ENCODE measurements at regions not wholly inside any gene's neighbourhood (a gene's known extent, or its start where the extent isn't known, plus 50 kb on each side); places are given as distances from the start of the nearest gene placed in this dataset.
A peak's percentile ranks its signal among the peaks of the same experiment; 100 is the strongest.
"Not testable (repeated sequence)": the region's sequence is repeated elsewhere in the genome, so short reads cannot be mapped to it uniquely, and the experiment has no call there.

DNA sequence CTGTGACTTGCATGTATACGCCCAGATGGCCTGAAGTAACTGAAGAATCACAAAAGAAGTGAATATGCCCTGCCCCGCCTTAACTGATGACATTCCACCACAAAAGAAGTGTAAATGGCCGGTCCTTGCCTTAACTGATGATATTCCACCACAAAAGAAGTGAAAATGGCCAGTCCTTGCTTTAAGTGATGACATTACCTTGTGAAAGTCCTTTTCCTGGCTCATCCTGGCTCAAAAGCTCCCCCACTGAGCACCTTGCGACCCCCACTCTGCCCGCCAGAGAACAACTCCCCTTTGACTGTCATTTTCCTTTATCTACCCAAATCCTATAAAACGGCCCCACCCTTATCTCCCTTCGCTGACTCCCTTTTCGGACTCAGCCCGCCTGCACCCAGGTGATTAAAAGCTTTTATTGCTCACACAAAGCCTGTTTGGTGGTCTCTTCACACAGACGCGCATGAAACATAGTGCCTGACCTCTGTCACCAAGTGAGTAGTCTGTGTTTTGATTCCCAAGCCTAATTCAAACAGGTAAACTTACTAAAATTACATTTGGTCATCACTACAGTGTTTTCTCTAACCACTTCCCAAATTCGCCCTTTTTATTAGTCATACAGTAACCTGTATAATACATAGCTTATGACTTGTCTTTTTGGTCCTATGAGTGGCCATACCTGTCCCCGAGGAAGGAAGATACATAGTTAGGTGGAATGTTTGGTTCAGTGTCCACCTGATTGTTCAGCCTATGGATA, 140.7 kb upstream of the PROK2 start:
- DNase-seq; intact Hi-C loops (cut with DNase I): not testable (repeated sequence)

- intact Hi-C loops (cut with DNase I): no loop called here
- no peak for DNase-seq
These were observed 139.8 kb upstream of the PROK2 start for GRCh38 chr3:71924721-71925120.

DNA sequence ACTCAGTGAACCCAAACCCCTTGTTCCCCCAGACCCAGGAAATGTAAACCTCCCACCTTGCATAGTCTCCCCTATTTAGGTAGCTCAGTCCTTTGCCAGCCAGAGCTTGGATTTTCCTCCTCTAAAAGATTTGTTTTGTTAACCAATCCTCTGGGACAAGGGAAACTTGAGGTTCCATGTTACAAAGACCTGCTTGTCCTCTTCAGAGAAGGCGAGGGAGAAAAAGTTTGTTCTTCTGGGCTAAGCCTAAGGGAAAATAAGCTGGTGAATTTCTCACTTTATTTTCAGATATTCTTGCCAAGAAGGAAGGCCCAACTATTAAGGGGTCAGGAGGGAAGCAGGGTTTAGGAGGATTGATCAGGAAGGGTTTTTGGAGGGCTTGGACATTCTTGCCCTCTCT, 136.1 kb upstream of the PROK2 start:
- intact Hi-C loops (cut with DNase I): no loop called here
- no peak for DNase-seq

DNA sequence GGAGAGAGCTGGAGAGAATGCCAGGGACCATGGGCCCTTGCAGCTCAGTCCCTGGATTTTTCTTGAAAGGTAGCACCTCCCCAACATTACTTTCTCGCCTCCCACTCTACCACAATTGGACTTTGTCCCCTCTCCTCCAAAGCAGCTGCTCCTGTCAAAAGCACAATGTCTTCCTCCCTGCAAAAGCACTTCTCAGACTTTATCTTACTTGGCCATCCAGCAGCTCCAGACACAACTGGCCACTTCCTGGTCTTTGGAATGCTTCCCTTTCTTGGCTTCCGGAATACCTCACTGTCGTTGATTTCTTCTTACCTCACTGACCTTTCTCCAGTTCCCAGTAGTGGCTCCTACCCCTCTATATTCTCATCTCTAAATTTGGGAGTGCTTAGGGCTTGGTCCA, 134.6 kb upstream of the PROK2 start:
- DNase-seq: no peak
- intact Hi-C loops (cut with DNase I): no loop called here

DNA sequence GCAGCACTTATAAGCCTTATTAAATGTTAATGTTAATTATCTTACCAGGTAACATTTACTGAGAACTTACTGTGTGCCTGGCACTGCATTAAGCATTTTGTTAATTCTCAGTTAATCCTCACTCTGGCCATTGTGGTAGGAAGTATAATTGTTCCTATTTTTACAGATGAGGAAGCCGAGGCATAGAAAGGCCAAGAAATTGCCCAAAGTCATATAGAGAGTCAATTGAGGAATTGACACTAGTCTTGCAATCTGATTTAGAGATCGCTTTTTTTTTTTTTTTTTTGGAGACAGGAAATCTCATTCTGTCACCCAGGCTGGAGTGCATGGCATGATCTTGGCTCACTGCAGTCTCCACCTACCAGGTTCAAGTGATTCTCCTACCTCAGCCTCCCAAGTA, 132.6 kb upstream of the PROK2 start:
- DNase-seq: no peak
- intact Hi-C loops (cut with DNase I): no loop called here

GRCh38 chr3:71916747-71917369, 131.9 kb upstream of the PROK2 start:
- intact Hi-C loops (cut with DNase I): no loop called here
- DNase-seq: peak in 36 of 42 donors; percentile 14 to 72 (median 42)

GRCh38 chr3:71912839-71913495, 128.0 kb upstream of the PROK2 start:
- intact Hi-C loops (cut with DNase I): no loop called here
- no peak for DNase-seq

DNA sequence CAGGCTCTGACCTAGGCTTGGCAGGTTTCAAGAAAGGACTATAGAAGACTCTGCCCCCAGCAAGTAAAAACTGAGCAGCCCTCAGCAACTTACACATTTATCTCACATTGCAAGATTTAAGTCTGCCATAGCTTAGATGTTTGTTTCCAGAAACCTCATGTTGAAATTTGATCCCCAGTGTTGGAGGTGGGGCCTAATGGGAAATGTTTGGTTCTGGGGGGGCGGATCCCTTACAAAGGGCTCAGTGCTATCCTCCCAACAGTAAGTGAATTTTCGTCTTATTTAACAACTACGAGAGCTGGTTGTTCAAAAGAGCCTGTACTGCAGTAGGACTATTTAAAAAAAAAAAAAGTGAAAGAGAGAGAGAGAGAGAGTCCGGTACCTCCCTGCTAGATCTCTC, 125.2 kb upstream of the PROK2 start:
- no peak for DNase-seq
- intact Hi-C loops (cut with DNase I): no loop called here

GRCh38 chr3:71907996-71908395, 123.0 kb upstream of the PROK2 start:
- DNase-seq: peak in 26 of 42 donors; percentile 9 to 62 (median 30)

GRCh38 chr3:71906976-71907375, 122.0 kb upstream of the PROK2 start:
- no peak for DNase-seq
- intact Hi-C loops (cut with DNase I): no loop called here

More at GRCh38 chr3:71907996-71908395, 123.0 kb upstream of the PROK2 start:
- intact Hi-C loops (cut with DNase I): no loop called here

DNA sequence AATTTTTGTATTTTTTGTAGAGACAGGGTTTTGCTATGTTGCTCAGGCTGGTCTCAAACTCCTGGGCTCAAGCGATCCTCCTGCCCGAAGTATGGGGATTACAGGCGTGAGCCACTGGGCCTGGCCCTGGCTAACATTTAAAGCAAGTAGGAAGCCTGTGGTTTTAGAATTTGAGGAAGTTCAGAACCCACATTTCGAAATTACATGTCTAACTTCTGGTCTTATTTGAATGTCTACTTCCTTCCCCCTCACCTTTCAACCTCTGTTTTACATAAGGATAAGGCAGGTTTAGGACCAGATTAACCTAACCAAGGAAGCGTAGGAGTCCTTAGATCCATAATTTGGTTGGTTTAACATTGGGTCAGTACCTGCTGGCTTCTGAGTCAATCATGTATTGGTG, 120.5 kb upstream of the PROK2 start:
- peak in 1 of 42 donors; percentile 12 for DNase-seq

DNA sequence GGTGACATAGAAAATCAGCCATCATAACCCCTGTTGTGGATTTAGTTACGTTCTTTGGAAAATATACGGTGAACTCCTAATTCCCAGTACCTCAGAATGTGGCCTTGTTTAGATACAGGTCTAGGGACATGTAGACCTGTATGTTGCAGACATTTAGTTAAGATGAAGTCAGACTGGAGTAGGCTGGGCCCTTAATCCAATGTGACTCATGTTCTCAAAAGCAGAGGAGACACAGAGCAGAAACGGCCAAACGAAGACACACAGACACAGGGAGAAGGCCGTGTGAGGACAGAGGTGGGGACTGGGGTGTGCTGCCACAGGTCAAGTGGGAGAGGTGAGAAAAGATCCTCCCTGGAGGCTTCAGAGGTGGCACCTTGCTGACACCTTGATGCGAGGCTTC, 119.0 kb upstream of the PROK2 start:
- intact Hi-C loops (cut with DNase I): no loop called here

More for the DNA sequence above, 120.5 kb upstream of the PROK2 start:
- intact Hi-C loops (cut with DNase I): no loop called here

GRCh38 chr3:71903112-71903495, 118.2 kb upstream of the PROK2 start:
- intact Hi-C loops (cut with DNase I): no loop called here
- peak in 3 of 42 donors; percentile 18 to 39 (median 18) for DNase-seq

More for the DNA sequence above, 119.0 kb upstream of the PROK2 start:
- no peak for DNase-seq

GRCh38 chr3:71902258-71903111, 117.5 kb upstream of the PROK2 start:
- intact Hi-C loops (cut with DNase I): no loop called here
- DNase-seq: no peak

DNA sequence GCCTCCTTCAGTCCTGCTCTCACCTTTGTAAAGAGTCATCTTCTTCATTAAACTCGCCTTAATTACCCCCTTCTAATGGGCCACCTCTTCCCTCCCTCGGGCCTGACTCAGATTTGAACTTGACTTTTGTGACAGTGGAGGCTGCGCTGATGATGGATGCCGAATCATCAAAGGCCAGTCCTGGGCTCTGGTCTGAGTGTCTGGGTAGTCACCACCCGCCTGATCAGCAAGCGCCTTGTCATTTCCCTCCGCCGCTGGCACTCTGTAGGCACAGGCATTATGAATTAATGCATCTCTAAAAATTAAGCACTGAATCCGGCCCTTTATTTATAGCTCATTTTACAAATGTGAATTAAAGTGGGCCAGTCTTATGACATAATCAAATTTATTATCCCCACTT, 116.7 kb upstream of the PROK2 start:
- intact Hi-C loops (cut with DNase I): no loop called here
- no peak for DNase-seq

GRCh38 chr3:71900057-71900456, 115.1 kb upstream of the PROK2 start:
- no peak for DNase-seq
- intact Hi-C loops (cut with DNase I): no loop called here

DNA sequence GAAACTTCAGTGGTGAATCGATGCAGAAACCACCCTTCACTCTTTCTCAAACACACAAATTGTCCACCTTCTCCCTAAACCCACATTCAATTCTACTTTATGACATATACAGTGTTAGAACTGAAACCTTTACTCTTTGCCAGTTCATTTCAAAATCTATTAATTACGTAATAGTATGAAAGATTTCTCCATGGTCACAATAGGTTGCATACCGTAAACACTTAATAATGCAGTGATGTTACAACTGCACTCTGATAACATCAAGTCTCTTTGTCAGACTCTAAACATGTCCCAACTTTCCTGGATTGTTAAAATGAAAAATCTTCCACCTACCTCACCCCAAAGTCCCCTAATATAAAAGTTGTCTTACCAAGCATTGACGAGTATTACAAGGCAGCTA, 111.8 kb upstream of the PROK2 start:
- intact Hi-C loops (cut with DNase I): no loop called here
- DNase-seq: no peak

GRCh38 chr3:71893702-71894479, 108.9 kb upstream of the PROK2 start:
- DNase-seq: no peak
- intact Hi-C loops (cut with DNase I): no loop called here

DNA sequence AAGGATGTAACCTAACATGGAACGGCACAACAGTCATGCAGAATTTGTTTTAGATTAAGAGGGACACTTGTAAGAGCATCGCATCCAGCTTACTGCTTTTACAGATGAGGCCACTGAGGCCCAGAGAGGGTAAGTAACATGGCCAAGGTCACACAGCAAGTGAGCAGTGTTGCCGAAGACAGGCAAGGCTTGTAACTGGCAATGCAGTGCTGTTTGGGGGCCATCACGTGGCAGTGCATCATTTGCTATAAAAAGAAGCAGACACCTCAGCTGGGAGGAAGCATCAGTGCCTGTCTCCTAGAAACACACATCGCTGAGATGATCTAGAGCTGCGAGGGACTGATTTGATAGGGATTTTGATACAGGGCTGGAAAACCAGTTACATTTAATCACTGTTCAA, 108.2 kb upstream of the PROK2 start:
- DNase-seq: peak; percentile 30 to 89 (median 67)
- intact Hi-C loops (cut with DNase I): no loop called here

Data from head of caudate nucleus (tissue), 42 donors.